Gastroesophageal sphincter (tissue), 3 donors: ENCODE measurements at regions not wholly inside any gene's neighbourhood (a gene's known extent, or its start where the extent isn't known, plus 50 kb on each side); places are given as distances from the start of the nearest gene placed in this dataset.

ENCODE experiments used
- EP300 ChIP-seq: sonication (generic); formaldehyde crosslinking; IDR thresholded peaks from one replicate; pipeline ENCODE4 v1.6.1; 2017; ENCODE audit warnings: antibody characterized with exemption, mild to moderate bottlenecking
- POLR2A ChIP-seq, 2 donors: fragments of 450-650 bp; IDR thresholded peaks; one replicate each; pipeline ENCODE4 v1.6.1; 2017; ENCODE audit warnings: antibody characterized with exemption in 2 of 2, mild to moderate bottlenecking in 2 of 2, moderate library complexity in 1 of 2
- TF ChIP-seq, protein P1 (sequence below), 4 experiments: fragments of 200-600 bp in 2 of 4; fragments of 450-650 bp in 2 of 4; sonication (generic) in 1 of 4; IDR thresholded peaks; one replicate each; pipeline ENCODE4 v1.5.1; 2017 to 2019; ENCODE audit warnings: antibody characterized with exemption in 4 of 4, mild to moderate bottlenecking in 2 of 4, moderate library complexity in 2 of 4

- TF ChIP-seq, protein P1, sequence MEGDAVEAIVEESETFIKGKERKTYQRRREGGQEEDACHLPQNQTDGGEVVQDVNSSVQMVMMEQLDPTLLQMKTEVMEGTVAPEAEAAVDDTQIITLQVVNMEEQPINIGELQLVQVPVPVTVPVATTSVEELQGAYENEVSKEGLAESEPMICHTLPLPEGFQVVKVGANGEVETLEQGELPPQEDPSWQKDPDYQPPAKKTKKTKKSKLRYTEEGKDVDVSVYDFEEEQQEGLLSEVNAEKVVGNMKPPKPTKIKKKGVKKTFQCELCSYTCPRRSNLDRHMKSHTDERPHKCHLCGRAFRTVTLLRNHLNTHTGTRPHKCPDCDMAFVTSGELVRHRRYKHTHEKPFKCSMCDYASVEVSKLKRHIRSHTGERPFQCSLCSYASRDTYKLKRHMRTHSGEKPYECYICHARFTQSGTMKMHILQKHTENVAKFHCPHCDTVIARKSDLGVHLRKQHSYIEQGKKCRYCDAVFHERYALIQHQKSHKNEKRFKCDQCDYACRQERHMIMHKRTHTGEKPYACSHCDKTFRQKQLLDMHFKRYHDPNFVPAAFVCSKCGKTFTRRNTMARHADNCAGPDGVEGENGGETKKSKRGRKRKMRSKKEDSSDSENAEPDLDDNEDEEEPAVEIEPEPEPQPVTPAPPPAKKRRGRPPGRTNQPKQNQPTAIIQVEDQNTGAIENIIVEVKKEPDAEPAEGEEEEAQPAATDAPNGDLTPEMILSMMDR (IDR thresholded peaks at IDR 0.05): no peak
- TF ChIP-seq POLR2A (IDR thresholded peaks at IDR 0.05) (no peak), EP300 (no peak)
Measured at GRCh38 chr13:29710511-29710910, 115.0 kb upstream of the SLC7A1 start.
